ENCODE measurements at regions not wholly inside any gene's neighbourhood (a gene's known extent, or its start where the extent isn't known, plus 50 kb on each side); places are given as distances from the start of the nearest gene placed in this dataset.

DNA sequence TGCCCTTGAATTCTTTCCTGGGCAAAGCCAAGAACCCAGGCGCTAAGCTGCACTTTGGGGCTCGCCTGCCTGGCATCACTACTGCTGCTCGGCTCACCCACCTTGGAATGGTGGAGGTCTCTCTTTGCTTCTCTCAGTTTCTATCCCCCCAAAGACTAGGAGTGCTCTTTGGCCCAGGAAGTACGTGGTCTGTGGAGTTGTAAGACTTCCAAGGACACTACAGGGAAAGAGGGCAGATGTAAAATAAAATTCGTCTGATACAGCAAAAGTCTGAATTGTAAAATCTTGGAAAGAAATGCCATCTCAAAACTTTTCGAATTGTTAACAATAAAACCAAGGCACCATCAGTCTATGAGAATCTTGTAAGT, 52.5 kb upstream of the MAP1LC3B2 start:
- no peak for TF ChIP-seq POLR2AphosphoS5 (IDR thresholded peaks at IDR 0.05)
- no peak for TF ChIP-seq POLR2A (IDR thresholded peaks at IDR 0.05)

Data from upper lobe of left lung (tissue), 4 donors.